Mesothelial cell of epicardium (in vitro differentiated cells): ENCODE measurements at regions not wholly inside any gene's neighbourhood (a gene's known extent, or its start where the extent isn't known, plus 50 kb on each side); places are given as distances from the start of the nearest gene placed in this dataset.
A peak's percentile ranks its signal among the peaks of the same experiment; 100 is the strongest.
"Not testable (repeated sequence)": the region's sequence is repeated elsewhere in the genome, so short reads cannot be mapped to it uniquely, and the experiment has no call there.

Experiments used
- DNase-seq, 2 experiments: peaks; one replicate each; pipeline ENCODE4 v3.0.0; 2021; ENCODE audit warnings: low spot score in 2 of 2; ENCODE audit not compliant: unreplicated experiment in 2 of 2
- H3K27ac Mint-ChIP-seq: 2 replicates; pipeline ENCODE4 v1.8.0; 2021; ENCODE audit warnings: mixed read lengths
- H3K27me3 Mint-ChIP-seq: 2 replicates; pipeline ENCODE4 v1.8.0; 2021; ENCODE audit warnings: low read depth, mixed read lengths
- H3K36me3 Mint-ChIP-seq: 2 replicates; pipeline ENCODE4 v1.8.0; 2021; ENCODE audit warnings: mixed read lengths
- H3K4me1 Mint-ChIP-seq: 2 replicates; pipeline ENCODE4 v1.8.0; 2021; ENCODE audit warnings: mixed read lengths
- H3K4me3 Mint-ChIP-seq: 2 replicates; pipeline ENCODE4 v1.8.0; 2021; ENCODE audit warnings: mild to moderate bottlenecking, moderate library complexity, mixed read lengths
- H3K9me3 Mint-ChIP-seq: 2 replicates; pipeline ENCODE4 v1.8.0; 2021; ENCODE audit warnings: mixed read lengths
- TF ChIP-seq, protein P1 (sequence below): fragments of 200-600 bp; sonication (generic); IDR thresholded peaks from one replicate; pipeline ENCODE4 v1.5.0; 2021; ENCODE audit warnings: antibody characterized with exemption; ENCODE audit not compliant: unreplicated experiment

DNA sequence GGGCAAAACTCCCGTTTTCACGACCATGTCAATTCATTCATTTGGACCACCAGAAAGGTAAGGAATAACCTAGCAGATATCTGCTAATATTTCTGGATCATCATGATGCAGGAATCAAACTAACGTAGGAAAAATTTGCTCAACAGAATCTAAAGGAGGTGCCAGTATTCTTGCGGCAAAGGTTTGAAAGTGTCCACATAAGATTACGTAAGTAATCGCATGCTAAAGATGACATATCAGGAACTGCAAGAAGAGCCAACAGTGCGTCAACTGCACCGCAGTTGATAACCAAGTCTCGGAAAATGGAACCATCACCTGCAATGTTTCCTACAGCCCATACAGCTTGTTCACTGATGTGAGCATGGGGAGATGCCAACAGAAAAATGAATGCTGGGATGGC lies 194.1 kb upstream of the ZNF804B start:
- no peak for DNase-seq
- Mint-ChIP-seq H3K4me3 (no peak overlapping the region), H3K27ac (no peak overlapping the region), H3K27me3 (no peaks in the 10 kb centered on the region), H3K4me1 (peaks cover 4% of the 10 kb centered on the region), H3K9me3 (no peaks in the 10 kb centered on the region), H3K36me3 (no peaks in the 10 kb centered on the region)
- TF ChIP-seq, protein P1, sequence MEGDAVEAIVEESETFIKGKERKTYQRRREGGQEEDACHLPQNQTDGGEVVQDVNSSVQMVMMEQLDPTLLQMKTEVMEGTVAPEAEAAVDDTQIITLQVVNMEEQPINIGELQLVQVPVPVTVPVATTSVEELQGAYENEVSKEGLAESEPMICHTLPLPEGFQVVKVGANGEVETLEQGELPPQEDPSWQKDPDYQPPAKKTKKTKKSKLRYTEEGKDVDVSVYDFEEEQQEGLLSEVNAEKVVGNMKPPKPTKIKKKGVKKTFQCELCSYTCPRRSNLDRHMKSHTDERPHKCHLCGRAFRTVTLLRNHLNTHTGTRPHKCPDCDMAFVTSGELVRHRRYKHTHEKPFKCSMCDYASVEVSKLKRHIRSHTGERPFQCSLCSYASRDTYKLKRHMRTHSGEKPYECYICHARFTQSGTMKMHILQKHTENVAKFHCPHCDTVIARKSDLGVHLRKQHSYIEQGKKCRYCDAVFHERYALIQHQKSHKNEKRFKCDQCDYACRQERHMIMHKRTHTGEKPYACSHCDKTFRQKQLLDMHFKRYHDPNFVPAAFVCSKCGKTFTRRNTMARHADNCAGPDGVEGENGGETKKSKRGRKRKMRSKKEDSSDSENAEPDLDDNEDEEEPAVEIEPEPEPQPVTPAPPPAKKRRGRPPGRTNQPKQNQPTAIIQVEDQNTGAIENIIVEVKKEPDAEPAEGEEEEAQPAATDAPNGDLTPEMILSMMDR, result no peak

DNA sequence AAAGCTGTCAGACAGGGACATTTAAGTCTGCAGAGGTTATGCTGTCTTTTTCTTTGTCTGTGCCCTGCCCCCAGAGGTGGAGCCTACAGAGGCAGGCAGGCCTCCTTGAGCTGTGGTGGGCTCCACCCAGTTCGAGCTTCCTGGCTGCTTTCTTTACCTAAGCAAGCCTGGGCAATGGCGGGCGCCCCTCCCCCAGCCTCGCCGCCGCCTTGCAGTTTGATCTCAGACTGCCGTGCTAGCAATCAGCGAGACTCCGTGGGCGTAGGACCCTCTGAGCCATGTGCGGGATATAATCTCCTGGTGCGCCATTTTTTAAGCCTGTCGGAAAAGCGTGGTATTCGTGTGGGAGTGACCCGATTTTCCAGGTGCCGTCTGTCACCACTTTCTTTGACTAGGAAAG lies 203.1 kb upstream of the ZNF804B start:
- H3K27ac Mint-ChIP-seq, H3K27me3 Mint-ChIP-seq, H3K4me1 Mint-ChIP-seq, H3K36me3 Mint-ChIP-seq, H3K4me3 Mint-ChIP-seq, DNase-seq: not testable (repeated sequence)
- peaks cover 20% of the 10 kb centered on the region for H3K9me3 Mint-ChIP-seq

DNA sequence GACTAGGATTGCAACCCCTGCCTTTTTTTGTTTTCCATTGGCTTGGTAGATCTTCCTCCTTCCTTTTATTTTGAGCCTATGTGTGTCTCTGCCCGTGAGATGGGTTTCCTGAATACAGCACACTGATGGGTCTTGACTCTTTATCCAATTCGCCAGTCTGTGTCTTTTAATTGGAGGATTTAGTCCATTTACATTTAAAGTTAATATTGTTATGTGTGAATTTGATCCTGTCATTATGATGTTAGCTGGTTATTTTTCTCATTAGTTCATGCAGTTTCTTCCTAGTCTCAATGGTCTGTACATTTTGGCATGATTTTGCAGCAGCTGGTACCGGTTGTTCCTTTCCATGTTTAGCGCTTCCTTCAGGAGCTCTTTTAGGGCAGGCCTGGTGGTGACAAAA lies 204.7 kb upstream of the ZNF804B start:
- H3K9me3 Mint-ChIP-seq, result peaks cover 26% of the 10 kb centered on the region
- not testable (repeated sequence) for H3K4me1 Mint-ChIP-seq, H3K36me3 Mint-ChIP-seq, DNase-seq, H3K27ac Mint-ChIP-seq, H3K4me3 Mint-ChIP-seq, H3K27me3 Mint-ChIP-seq

DNA sequence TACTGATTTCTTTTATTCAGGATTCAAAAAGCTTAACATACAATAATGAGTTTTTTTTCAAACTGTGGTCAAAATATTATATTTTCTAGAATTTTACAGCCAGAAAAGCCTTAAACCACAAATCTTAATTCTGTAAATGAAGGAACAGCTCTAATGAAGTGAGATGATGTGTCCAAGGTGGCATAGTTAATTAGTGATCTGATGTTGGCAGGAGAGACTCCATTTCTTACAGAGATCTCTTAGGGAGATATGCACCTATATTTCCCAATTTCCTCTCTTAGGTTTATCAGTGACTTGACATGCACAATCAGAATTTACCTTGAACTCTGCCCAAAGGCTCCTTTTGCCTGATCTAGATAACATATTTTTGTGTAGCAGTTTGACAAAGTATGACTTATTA lies 211.1 kb upstream of the ZNF804B start:
- Mint-ChIP-seq H3K36me3 (peaks cover 5% of the 10 kb centered on the region), H3K27me3 (no peaks in the 10 kb centered on the region), H3K27ac (no peak overlapping the region), H3K9me3 (peaks cover 35% of the 10 kb centered on the region), H3K4me1 (no peaks in the 10 kb centered on the region), H3K4me3 (no peak overlapping the region)
- no peak for DNase-seq
- TF ChIP-seq, protein P1, result no peak

DNA sequence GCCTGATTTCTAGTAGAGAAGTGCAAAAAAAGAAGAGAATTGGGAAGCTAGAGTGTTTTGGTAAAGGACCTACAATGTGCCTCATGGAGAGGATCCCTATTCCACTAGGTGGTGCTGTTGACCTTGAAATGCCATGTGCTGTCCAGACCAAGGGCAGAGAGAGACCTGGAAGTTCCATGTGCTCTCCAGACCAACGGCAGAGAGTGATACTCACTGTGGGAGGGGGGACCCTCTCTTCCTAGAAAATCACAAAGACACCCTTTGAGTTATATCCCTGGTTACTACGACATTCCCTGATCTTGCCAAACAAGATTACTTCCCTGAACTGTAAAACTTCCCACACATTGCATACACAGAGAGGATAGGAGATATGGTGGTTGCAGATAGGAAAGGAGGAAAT lies 212.7 kb upstream of the ZNF804B start:
- Mint-ChIP-seq H3K4me3 (no peak overlapping the region), H3K36me3 (peaks cover 5% of the 10 kb centered on the region), H3K4me1 (no peaks in the 10 kb centered on the region), H3K9me3 (peaks cover 45% of the 10 kb centered on the region), H3K27me3 (no peaks in the 10 kb centered on the region), H3K27ac (no peak overlapping the region)
- no peak for DNase-seq
- TF ChIP-seq, protein P1, result peak; percentile 23

DNA sequence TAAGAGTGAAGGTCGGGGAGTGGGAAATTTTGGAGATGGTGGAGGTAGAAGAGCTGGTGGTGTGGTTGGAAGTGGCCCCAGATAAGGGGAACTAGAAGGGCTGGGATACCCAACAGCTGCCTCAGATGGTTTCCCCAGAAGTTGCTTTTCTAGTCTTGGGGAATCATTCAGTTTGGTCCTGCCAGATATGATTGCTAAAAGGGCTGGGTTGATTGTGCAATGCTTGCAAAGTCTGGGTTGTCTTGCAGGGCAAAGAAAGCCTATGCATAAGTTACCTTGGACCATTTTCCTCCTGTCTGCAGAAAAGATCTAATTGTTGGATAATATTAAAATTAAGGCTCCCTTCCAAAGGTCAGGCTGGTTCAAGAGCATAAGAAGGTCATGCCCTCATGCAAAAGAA lies 213.8 kb upstream of the ZNF804B start:
- DNase-seq, result no peak
- no peak overlapping the region for H3K4me3 Mint-ChIP-seq
- TF ChIP-seq, protein P1, result no peak
- H3K27me3 Mint-ChIP-seq, result no peaks in the 10 kb centered on the region
- H3K4me1 Mint-ChIP-seq, result no peaks in the 10 kb centered on the region
- H3K9me3 Mint-ChIP-seq, result peaks cover 53% of the 10 kb centered on the region
- H3K36me3 Mint-ChIP-seq, result peaks cover 5% of the 10 kb centered on the region
- no peak overlapping the region for H3K27ac Mint-ChIP-seq

DNA sequence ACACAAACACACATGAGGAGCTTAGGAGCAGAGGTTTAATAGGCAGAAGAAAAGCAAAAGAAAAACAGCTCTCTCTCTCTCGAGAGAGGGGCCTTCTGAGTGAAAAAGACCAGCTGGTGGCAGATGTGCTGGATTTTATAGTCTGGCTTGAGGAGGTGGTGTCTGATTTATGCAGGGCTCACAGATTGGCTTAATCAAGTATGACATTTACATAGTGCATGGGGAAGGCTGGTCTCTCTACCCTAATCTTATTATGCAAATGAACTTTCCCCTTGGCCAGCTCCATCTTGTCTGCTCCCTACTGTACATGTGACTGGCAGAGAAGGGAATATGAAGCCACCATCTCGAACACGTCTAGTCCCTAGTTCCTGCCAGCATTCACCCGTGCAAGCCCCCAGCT lies 219.5 kb upstream of the ZNF804B start:
- peak overlapping the region; percentile 19 for H3K27ac Mint-ChIP-seq
- H3K9me3 Mint-ChIP-seq, result peaks cover 54% of the 10 kb centered on the region
- DNase-seq, result no peak
- H3K4me3 Mint-ChIP-seq, result no peak overlapping the region
- H3K4me1 Mint-ChIP-seq, result peaks cover 2% of the 10 kb centered on the region
- H3K36me3 Mint-ChIP-seq, result no peaks in the 10 kb centered on the region
- TF ChIP-seq, protein P1, result no peak
- H3K27me3 Mint-ChIP-seq, result peaks cover 1% of the 10 kb centered on the region
